Uterus (tissue), 2 donors: ENCODE measurements at regions not wholly inside any gene's neighbourhood (a gene's known extent, or its start where the extent isn't known, plus 50 kb on each side); places are given as distances from the start of the nearest gene placed in this dataset.

Experiments
- CTCF ChIP-seq, 4 experiments: fragments of 200-600 bp in 2 of 4; fragments of 450-650 bp in 2 of 4; sonication (generic) in 2 of 4; IDR thresholded peaks; one replicate each; pipeline ENCODE4 v1.5.1; 2016 to 2019; ENCODE audit warnings: antibody characterized with exemption in 4 of 4, mild to moderate bottlenecking in 2 of 4, moderate library complexity in 1 of 4
- POLR2A ChIP-seq, 2 donors: fragments of 450-650 bp; IDR thresholded peaks; one replicate each; pipeline ENCODE4 v1.6.1; 2016; ENCODE audit warnings: antibody characterized with exemption in 2 of 2, mild to moderate bottlenecking in 1 of 2, moderate library complexity in 1 of 2

- TF ChIP-seq CTCF (IDR thresholded peaks at IDR 0.05) (no peak), POLR2A (IDR thresholded peaks at IDR 0.05) (no peak)
Measured at GRCh38 chr4:125004676-125005075, 292.1 kb upstream of the ANKRD50 start.
